GM12865 (cell line): ENCODE measurements at regions not wholly inside any gene's neighbourhood (a gene's known extent, or its start where the extent isn't known, plus 50 kb on each side); places are given as distances from the start of the nearest gene placed in this dataset.

ENCODE experiments used
- DNase-seq: peaks from one replicate; pipeline ENCODE4 v3.0.0; 2010; ENCODE audit warnings: low read depth
- H3K4me3 ChIP-seq: 2 replicates; pipeline ENCODE4 v1.5.1; 2011; ENCODE audit warnings: mild to moderate bottlenecking, low read depth, low read length, control low read depth
- TF ChIP-seq, protein P1 (sequence below): IDR thresholded peaks from 2 replicates; pipeline ENCODE4 v1.5.1; 2011; ENCODE audit warnings: low read length, control low read depth, low read depth, inconsistent platforms; ENCODE audit not compliant: insufficient read depth; ENCODE audit errors: missing control alignments

- TF ChIP-seq, protein P1, sequence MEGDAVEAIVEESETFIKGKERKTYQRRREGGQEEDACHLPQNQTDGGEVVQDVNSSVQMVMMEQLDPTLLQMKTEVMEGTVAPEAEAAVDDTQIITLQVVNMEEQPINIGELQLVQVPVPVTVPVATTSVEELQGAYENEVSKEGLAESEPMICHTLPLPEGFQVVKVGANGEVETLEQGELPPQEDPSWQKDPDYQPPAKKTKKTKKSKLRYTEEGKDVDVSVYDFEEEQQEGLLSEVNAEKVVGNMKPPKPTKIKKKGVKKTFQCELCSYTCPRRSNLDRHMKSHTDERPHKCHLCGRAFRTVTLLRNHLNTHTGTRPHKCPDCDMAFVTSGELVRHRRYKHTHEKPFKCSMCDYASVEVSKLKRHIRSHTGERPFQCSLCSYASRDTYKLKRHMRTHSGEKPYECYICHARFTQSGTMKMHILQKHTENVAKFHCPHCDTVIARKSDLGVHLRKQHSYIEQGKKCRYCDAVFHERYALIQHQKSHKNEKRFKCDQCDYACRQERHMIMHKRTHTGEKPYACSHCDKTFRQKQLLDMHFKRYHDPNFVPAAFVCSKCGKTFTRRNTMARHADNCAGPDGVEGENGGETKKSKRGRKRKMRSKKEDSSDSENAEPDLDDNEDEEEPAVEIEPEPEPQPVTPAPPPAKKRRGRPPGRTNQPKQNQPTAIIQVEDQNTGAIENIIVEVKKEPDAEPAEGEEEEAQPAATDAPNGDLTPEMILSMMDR: no peak
- DNase-seq: no peak
- no peak overlapping the region for H3K4me3 ChIP-seq
Measured at GRCh38 chr20:23282111-23282510, 68.5 kb upstream of the NXT1 start.

DNA sequence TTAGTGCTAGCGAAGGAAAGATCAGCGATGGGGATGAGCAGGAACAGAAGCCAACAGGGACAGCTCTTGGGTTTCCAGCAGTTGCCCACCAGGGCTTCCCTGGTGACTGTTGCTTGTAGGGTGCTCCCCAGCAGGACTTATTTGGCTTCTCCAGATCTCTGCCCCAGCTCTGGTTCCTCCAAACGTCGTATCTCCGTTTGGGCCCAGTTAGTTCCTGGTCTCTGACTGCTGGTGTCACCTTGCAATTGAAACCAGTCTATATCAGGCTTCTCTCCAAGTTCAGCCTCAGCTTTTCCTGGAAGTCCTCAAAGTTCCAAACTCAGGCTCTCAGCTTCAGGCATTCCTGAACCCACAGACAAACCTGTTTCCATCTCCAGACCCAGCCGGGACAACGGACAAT, 70.8 kb upstream of the NXT1 start:
- DNase-seq: no peak
- no peak overlapping the region for H3K4me3 ChIP-seq
- TF ChIP-seq, protein P1: no peak

GRCh38 chr20:23278172-23278571, 72.4 kb upstream of the NXT1 start:
- no peak for DNase-seq
- TF ChIP-seq, protein P1: no peak
- H3K4me3 ChIP-seq: no peak overlapping the region

GRCh38 chr20:23277316-23277715, 73.3 kb upstream of the NXT1 start:
- TF ChIP-seq, protein P1: no peak
- DNase-seq: no peak
- no peak overlapping the region for H3K4me3 ChIP-seq

DNA sequence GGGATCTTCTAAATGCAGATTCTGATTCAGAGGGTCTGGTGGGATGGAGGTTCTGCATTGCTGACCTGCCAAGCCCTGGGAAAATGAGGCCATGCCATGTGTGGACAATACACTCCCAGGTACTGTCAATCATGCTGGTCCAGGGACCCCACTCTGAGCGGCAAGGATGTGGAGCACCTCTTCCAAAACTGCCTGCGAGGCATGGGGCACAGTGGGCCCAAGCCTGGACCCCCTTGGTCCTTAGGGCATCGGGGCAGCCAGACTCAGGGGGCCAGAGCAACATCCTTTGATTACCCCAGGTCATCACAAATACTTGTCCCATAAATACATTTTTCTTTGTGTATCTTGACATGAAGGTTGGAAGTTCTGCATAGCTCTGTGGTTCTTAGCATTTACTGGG, 76.8 kb upstream of the NXT1 start:
- no peak for DNase-seq
- TF ChIP-seq, protein P1: no peak

DNA sequence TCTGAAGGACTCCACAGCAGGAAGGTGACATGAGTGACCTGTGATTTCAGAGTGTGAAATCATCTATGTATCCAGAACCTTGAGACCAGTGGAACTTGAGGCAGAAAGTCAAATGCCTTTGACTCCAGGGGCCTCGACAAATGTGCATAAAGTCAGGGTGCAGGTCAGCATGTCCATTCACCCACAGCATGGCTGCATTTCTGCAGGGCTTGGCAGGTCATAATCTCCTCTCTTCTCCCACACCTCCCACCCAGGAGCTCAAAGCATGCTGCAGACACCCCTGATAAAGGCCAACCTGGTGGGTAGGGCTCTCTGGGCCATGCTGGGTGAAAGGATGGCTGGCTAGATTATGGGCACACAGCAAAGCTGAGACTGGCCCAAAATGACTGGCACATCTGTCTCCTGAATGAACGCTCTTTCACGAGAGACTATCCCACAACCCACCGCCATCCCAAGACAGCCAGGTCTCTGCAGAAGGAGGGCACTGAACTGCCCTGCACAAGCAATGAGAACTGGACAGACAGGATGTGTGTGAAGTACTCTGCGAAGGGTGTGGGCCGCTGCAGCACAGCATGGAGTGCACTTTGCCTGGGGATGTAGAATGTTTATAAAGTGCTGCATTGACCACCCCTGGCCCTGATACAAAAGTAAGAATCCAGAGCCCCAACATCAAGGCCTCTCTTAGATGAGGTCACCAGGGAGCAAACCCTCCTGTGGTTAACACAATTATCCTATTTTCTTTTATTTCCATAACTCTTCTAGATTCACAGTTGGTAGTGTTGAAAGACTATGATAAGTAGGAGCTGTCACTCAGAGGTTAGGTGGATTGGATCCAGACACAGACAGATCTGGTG, 78.2 kb upstream of the NXT1 start:
- TF ChIP-seq, protein P1: no peak
- DNase-seq: no peak

More for the DNA sequence above, 76.8 kb upstream of the NXT1 start:
- H3K4me3 ChIP-seq: no peak overlapping the region

More for the DNA sequence above, 78.2 kb upstream of the NXT1 start:
- H3K4me3 ChIP-seq: no peak overlapping the region
